GM21528 (cell line): ENCODE measurements at regions not wholly inside any gene's neighbourhood (a gene's known extent, or its start where the extent isn't known, plus 50 kb on each side); places are given as distances from the start of the nearest gene placed in this dataset.
"Not testable (repeated sequence)": the region's sequence is repeated elsewhere in the genome, so short reads cannot be mapped to it uniquely, and the experiment has no call there.

ENCODE experiments used
- ATAC-seq: cut with Tn5 transposase; IDR thresholded peaks from one replicate; pipeline ENCODE4 v1.9.1; 2021; ENCODE audit warnings: mild to moderate bottlenecking, moderate library complexity; ENCODE audit not compliant: unreplicated experiment, low FRiP score

DNA sequence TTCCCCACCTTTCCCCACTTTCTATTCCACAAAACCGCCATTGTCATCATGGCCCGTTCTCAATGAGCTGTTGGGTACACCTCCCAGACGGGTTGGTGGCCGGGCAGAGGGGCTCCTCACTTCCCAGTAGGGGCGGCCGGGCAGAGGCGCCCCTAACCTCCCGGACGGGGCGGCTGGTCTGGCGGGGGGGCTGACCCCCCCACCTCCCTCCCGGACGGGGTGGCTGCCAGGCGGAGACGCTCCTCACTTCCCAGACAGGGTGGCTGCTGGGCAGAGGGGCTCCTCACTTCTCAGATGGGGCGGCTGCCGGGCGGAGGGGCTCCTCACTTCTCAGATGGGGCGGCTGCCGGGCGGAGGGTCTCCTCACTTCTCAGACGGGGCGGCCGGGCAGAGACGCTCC is 299.7 kb downstream of the FLRT2 start:
- not testable (repeated sequence) for ATAC-seq

DNA sequence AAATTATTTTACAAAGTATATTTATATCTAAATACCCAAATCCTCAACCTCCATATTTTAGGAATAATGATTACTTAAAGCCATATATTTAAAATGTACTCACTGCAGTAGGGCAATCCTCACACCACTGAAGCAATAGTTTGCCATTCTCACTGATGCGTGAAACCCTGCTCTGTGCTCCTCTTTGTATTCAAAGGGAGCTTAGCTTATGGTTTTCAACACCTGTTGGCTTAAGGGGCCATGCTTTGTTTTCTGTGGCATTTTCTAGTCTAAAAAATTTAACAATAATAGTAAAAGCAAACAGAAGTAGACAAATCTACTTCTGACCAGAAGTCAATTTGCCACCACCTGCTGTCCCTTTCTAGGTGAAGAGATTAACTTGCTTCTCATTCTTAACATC is 294.6 kb downstream of the FLRT2 start:
- ATAC-seq = no peak

DNA sequence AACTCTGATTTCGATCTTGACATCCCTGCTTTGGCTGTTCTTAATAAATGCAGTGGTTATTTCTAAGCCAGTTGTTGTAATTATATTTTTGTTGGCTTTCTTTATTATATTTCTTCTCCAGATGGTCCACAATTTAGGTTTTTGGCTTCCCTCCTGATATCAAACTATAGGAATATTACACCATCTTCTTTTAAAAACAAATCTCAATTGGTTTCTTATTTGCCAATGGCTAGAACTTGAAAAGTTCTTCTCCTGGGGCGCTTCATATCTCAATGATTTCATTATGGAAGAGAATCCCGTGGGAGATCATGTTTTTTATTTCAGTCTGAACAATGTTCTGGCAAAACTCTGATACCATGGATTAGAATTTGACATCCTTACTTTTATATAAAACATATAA is 292.3 kb downstream of the FLRT2 start:
- no peak for ATAC-seq

DNA sequence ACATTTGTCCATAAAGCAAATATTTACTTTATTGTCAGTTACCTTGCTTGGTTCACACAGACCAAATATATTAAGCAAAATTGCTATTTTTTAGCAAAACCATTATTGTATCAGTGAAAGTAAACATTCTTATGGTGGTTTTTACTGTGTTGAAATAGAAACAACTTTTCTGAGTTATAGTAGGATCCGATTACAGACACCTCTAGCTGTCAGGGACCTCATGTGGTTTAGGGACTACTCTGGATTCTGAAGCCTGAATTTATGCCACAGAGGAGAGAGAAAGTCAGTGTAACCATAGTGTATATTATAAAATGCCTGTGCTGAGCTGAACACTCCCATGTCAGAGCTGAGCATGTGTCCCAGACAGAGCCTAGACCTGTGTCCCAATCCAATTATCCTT is 287.5 kb downstream of the FLRT2 start:
- ATAC-seq = no peak

DNA sequence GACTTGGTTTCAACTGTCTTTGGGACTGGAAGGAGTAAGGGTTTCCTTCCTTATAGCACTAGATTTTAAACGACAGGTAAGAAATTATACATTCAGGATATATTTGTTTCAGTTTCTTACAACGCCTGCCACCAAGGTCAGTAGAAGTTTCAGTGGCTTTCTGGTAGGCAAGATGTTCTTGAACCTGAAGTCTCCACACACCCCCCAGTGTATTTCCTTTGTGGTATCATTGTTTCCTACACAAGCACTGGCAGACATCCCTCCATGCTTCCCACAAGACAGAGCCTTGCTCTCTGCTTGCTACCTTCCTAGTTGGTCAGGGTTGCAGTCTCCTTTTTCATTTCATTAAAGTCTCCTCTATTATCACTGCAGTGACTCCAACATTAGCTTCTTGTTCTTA is 283.1 kb downstream of the FLRT2 start:
- no peak for ATAC-seq

- no peak for ATAC-seq
These were observed 281.4 kb downstream of the FLRT2 start for GRCh38 chr14:85811340-85811739.

- ATAC-seq = no peak
These were observed 269.7 kb downstream of the FLRT2 start for GRCh38 chr14:85799668-85800067.

- no peak for ATAC-seq
These were observed 268.9 kb downstream of the FLRT2 start for GRCh38 chr14:85798856-85799255.

DNA sequence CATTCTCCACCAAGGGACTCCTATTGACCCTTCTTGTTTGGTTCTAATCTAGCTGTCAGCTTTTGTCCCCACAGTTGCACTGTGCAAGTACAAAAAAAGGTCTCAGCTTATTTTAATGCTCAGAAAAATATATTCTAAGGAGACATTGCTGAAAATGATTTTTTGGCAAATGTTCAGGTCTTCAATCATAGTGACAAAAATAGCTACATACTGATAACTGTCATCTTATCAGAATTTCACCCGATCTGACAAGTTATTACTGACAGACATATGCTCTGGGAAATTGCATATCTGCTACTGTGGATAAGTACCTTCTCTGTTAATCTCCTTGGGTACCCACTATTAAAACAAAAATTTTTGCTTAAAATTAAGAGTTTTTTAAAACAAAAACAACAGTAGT is 263.6 kb downstream of the FLRT2 start:
- no peak for ATAC-seq

GRCh38 chr14:85789506-85789905 is 259.6 kb downstream of the FLRT2 start:
- no peak for ATAC-seq

DNA sequence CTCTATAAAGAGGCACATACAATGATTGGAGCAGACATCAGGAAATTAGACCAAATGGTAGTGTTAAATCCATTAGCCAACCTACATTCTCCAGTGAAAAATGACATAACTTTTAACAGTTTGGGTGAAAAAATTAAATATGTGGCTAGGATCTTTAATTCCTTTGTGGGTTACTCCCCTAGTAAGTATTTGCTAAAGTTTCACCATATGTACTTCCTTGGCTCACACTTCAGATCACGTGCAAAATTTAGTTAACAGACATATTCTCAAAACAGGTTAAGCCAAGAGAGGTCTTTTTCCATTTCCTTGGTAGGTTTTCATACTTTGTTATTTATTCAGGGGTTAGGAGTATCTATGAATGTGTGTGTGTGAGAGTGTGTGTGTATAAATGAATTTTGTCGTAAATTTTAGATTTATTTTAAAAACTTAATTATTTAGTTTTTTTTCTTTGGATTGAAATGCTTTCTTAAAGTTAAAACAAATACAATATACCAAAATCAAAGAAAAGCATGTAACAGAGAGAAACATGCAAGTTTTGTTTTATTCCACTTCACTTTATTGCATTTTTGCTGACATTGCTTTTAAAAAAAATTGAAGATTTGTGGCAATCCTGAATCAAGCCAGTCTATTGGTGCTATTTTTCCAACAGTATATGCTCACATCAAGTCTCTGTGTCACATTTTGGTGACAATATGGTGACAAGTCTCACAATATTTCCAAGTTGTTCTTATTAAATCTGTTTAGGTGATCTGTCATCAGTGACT is 258.7 kb downstream of the FLRT2 start:
- ATAC-seq = no peak

DNA sequence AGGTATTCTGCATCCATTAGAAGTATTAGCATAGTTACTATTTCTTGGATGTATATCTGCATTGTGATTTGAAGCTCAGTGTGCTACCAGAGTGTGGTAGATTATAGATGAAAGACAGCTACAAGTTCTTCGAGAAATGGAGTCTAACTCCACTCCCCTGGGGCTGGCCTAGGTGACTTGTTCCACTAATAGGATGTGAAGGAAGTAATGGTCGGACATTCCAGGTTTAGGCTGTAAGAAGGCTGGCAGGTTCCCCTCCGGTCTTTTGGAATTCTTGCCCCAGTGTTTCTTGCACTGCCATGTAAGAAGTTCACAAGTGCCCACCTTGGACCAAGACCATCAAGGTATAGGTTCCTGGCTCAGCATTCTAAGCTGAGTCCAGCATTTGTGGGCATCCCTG is 236.4 kb downstream of the FLRT2 start:
- ATAC-seq = no peak

GRCh38 chr14:85764822-85765221 is 234.9 kb downstream of the FLRT2 start:
- ATAC-seq = no peak

DNA sequence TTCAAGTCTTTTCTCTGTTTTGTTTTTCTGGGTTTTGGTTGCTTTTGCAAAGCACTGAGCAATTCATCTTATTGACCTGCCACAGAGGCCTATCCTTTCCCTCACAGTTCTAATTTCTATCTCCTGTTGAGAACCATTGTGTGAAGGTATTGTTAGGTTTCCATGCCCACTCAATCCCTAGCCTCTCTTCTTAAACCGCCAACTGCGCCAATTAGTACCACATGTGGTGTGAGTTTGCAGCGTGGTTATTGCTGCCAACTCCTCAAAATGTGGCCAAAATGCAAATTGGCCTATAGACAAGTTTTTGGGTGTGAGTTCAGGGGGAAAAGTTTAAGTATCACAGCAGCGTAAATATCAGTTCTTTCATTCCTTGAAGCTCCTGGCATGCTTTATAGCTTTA is 232.6 kb downstream of the FLRT2 start:
- ATAC-seq = no peak

- no peak for ATAC-seq
These were observed 222.2 kb downstream of the FLRT2 start for GRCh38 chr14:85752175-85752574.

GRCh38 chr14:85744573-85744972 is 214.6 kb downstream of the FLRT2 start:
- no peak for ATAC-seq

DNA sequence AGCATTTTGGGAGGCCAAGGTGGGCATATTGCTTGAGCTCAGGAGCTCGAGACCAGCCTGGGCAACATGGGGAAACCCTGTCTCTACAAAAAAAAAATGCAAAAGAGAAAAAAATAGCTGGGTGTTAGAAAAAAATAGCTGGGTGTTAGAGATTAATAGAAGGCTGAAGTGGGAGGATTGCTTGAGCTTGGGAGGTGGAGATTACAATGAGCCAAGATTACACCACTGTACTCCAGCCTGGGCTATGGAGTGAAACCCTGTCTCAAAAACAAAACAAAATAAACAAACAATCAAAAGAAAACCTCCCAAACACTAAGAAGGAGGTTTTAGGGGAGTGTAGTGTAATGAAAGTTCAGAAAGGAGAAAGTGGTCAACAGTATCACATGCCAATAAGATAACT is 202.1 kb downstream of the FLRT2 start:
- no peak for ATAC-seq

- no peak for ATAC-seq
These were observed 201.2 kb downstream of the FLRT2 start for GRCh38 chr14:85731186-85731585.

GRCh38 chr14:85728476-85729065 is 198.6 kb downstream of the FLRT2 start:
- no peak for ATAC-seq

- ATAC-seq = no peak
These were observed 184.1 kb downstream of the FLRT2 start for GRCh38 chr14:85714069-85714468.

DNA sequence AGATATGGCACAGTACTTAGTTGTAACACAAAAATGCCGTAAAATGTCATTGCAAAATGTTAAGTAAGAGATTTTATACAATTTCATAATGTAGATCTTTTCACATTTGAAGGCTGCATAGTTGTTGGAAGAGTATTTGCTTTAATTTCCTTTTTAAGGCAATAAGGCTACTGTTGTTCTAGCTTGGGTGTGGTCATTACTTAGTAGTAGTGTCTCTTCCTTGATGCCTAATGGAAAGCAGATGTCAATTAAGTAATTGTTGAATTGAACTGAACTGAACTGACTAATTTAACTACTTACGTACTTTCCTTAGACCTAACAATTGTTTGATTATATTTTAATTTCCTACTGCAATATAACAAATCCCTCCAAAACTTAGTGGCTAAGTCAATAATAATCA is 181.7 kb downstream of the FLRT2 start:
- ATAC-seq = no peak
